ENCODE measurements at regions not wholly inside any gene's neighbourhood (a gene's known extent, or its start where the extent isn't known, plus 50 kb on each side); places are given as distances from the start of the nearest gene placed in this dataset.
A peak's percentile ranks its signal among the peaks of the same experiment; 100 is the strongest.

DNA sequence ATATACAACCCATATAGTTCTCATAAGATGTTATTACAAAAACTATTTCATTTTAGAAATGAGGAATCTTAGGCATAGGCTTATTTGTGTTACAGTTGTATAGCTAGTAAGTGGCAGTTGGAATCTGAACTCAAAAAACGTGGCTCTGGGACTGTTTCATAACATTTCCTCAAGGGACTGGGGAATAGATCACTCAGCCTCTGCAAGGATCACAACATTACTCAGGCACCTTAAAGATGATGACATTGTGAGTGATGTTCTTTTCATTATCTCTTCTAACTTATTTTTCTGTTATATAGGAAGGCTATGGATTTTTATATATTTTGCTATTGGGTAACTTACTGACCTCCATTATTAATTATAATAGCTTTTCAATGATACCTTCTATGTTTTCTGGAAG lies 774.2 kb upstream of the LCORL start:
- TF ChIP-seq CSRNP3 (CRISPR knock-in tag; IDR thresholded peaks at IDR 0.05) (no peak), CSDC2 (CRISPR knock-in tag; IDR thresholded peaks at IDR 0.05) (no peak), SNAI2 (CRISPR knock-in tag; IDR thresholded peaks at IDR 0.05) (no peak), RARB (CRISPR knock-in tag; IDR thresholded peaks at IDR 0.05) (no peak), ZNF8 (CRISPR knock-in tag; IDR thresholded peaks at IDR 0.05) (no peak), ZNF565 (CRISPR knock-in tag; conservative IDR thresholded peaks at IDR 0.05; ENCODE audit: low read depth) (no peak), ARNTL (CRISPR knock-in tag; IDR thresholded peaks at IDR 0.05; ENCODE audit: borderline replicate concordance, low read depth) (no peak), TCF4 (CRISPR knock-in tag; IDR thresholded peaks at IDR 0.05; ENCODE audit: borderline replicate concordance) (no peak), ZFP3 (CRISPR knock-in tag; IDR thresholded peaks at IDR 0.05) (no peak)
- TF ChIP-seq, protein P1, sequence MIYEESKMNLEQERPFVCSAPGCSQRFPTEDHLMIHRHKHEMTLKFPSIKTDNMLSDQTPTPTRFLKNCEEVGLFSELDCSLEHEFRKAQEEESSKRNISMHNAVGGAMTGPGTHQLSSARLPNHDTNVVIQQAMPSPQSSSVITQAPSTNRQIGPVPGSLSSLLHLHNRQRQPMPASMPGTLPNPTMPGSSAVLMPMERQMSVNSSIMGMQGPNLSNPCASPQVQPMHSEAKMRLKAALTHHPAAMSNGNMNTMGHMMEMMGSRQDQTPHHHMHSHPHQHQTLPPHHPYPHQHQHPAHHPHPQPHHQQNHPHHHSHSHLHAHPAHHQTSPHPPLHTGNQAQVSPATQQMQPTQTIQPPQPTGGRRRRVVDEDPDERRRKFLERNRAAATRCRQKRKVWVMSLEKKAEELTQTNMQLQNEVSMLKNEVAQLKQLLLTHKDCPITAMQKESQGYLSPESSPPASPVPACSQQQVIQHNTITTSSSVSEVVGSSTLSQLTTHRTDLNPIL (CRISPR knock-in tag; IDR thresholded peaks at IDR 0.05; ENCODE audit: low read depth) = no peak
- TF ChIP-seq, protein P2, sequence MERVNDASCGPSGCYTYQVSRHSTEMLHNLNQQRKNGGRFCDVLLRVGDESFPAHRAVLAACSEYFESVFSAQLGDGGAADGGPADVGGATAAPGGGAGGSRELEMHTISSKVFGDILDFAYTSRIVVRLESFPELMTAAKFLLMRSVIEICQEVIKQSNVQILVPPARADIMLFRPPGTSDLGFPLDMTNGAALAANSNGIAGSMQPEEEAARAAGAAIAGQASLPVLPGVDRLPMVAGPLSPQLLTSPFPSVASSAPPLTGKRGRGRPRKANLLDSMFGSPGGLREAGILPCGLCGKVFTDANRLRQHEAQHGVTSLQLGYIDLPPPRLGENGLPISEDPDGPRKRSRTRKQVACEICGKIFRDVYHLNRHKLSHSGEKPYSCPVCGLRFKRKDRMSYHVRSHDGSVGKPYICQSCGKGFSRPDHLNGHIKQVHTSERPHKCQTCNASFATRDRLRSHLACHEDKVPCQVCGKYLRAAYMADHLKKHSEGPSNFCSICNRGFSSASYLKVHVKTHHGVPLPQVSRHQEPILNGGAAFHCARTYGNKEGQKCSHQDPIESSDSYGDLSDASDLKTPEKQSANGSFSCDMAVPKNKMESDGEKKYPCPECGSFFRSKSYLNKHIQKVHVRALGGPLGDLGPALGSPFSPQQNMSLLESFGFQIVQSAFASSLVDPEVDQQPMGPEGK (CRISPR knock-in tag; IDR thresholded peaks at IDR 0.05; ENCODE audit: borderline replicate concordance) = no peak
- ATAC-seq = no peak

- no peak for ATAC-seq
- TF ChIP-seq, protein P1 (CRISPR knock-in tag; IDR thresholded peaks at IDR 0.05; ENCODE audit: low read depth) = no peak
Observed at GRCh38 chr4:18777190-18777930, 755.8 kb upstream of the LCORL start.

- no peak for TF ChIP-seq RARB (CRISPR knock-in tag; IDR thresholded peaks at IDR 0.05)
- TF ChIP-seq, protein P2 (CRISPR knock-in tag; IDR thresholded peaks at IDR 0.05; ENCODE audit: borderline replicate concordance) = no peak
- TF ChIP-seq ZFP3 (CRISPR knock-in tag; IDR thresholded peaks at IDR 0.05) = no peak
- no peak for TF ChIP-seq SNAI2 (CRISPR knock-in tag; IDR thresholded peaks at IDR 0.05)
- no peak for TF ChIP-seq TCF4 (CRISPR knock-in tag; IDR thresholded peaks at IDR 0.05; ENCODE audit: borderline replicate concordance)
- no peak for TF ChIP-seq ZNF565 (CRISPR knock-in tag; conservative IDR thresholded peaks at IDR 0.05; ENCODE audit: low read depth)
- no peak for TF ChIP-seq PPARA (CRISPR knock-in tag; IDR thresholded peaks at IDR 0.05; ENCODE audit: borderline replicate concordance)
- TF ChIP-seq ZNF8 (CRISPR knock-in tag; IDR thresholded peaks at IDR 0.05) = no peak
- no peak for TF ChIP-seq ISL1 (CRISPR knock-in tag; IDR thresholded peaks at IDR 0.05)
- TF ChIP-seq ZFP30 (CRISPR knock-in tag; IDR thresholded peaks at IDR 0.05) = no peak
- TF ChIP-seq ARNTL (CRISPR knock-in tag; IDR thresholded peaks at IDR 0.05; ENCODE audit: borderline replicate concordance, low read depth) = no peak
- ATAC-seq = no peak
Observed at GRCh38 chr4:18767921-18768320, 746.4 kb upstream of the LCORL start.

- TF ChIP-seq ARNTL (CRISPR knock-in tag; IDR thresholded peaks at IDR 0.05; ENCODE audit: borderline replicate concordance, low read depth) (no peak), ESRRG (CRISPR knock-in tag; IDR thresholded peaks at IDR 0.05) (no peak), ZFP30 (CRISPR knock-in tag; IDR thresholded peaks at IDR 0.05) (no peak), ZNF70 (CRISPR knock-in tag; IDR thresholded peaks at IDR 0.05) (no peak)
- ATAC-seq = peak; percentile 35; the same call in 1 of the 3 replicates
Observed at GRCh38 chr4:18756671-18757070, 735.1 kb upstream of the LCORL start.

DNA sequence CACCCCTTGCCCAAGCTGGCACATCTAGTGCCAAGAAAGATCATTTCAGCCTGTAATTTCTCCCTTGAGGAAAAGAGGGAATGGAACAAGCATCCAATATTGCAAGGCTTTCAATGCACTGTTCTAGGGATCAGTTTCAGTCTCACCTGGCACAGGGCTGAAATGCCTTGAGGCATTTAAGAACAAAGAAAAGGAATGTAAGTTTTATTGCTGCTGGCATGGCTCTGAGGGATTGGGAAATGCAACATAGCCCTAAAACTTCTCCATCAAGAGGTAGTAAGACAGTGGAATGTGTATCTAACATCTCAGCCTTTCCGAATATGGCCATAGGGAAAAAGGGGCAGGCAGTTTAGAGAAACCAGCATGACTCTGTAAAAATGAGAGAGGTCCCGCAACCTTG lies 732.6 kb upstream of the LCORL start:
- ATAC-seq = no peak

More for the DNA sequence above, 732.6 kb upstream of the LCORL start:
- TF ChIP-seq RARB (CRISPR knock-in tag; IDR thresholded peaks at IDR 0.05) (no peak), TSHZ2 (CRISPR knock-in tag; IDR thresholded peaks at IDR 0.05) (no peak), ZNF8 (CRISPR knock-in tag; IDR thresholded peaks at IDR 0.05) (no peak), CSDC2 (CRISPR knock-in tag; IDR thresholded peaks at IDR 0.05) (no peak), OSR1 (CRISPR knock-in tag; IDR thresholded peaks at IDR 0.05) (no peak)

Measured in SK-N-SH treated with all-trans-retinoic acid at 6 μM for 48 hours (cell line).